ENCODE measurements at regions not wholly inside any gene's neighbourhood (a gene's known extent, or its start where the extent isn't known, plus 50 kb on each side); places are given as distances from the start of the nearest gene placed in this dataset.
A peak's percentile ranks its signal among the peaks of the same experiment; 100 is the strongest.

GRCh38 chr18:3333056-3333720 lies 71.3 kb downstream of the MYL12B start:
- H3K4me3 ChIP-seq (ENCODE audit: low read depth, low read length) = no peak overlapping the region
- TF ChIP-seq POLR2A (IDR thresholded peaks at IDR 0.05; ENCODE audit: extremely low read depth, insufficient read length) (no peak), MAX (IDR thresholded peaks at IDR 0.05; ENCODE audit: low read depth, low read length) (no peak), CTCF (IDR thresholded peaks at IDR 0.05; ENCODE audit: low read depth, low read length) (no peak), MYC (IDR thresholded peaks at IDR 0.05; ENCODE audit: low read depth, low read length) (no peak)
- no peak for DNase-seq (ENCODE audit: low read depth)

- TF ChIP-seq MYC (IDR thresholded peaks at IDR 0.05; ENCODE audit: low read depth, low read length) (no peak), CTCF (IDR thresholded peaks at IDR 0.05; ENCODE audit: low read depth, low read length) (no peak), MAX (IDR thresholded peaks at IDR 0.05; ENCODE audit: low read depth, low read length) (no peak), POLR2A (IDR thresholded peaks at IDR 0.05; ENCODE audit: extremely low read depth, insufficient read length) (no peak)
- no peak overlapping the region for H3K4me3 ChIP-seq (ENCODE audit: low read depth, low read length)
- no peak for DNase-seq (ENCODE audit: low read depth)
These were observed 71.9 kb downstream of the MYL12B start for GRCh38 chr18:3333721-3334386.

GRCh38 chr18:3340015-3340681 lies 78.2 kb downstream of the MYL12B start:
- DNase-seq (ENCODE audit: low read depth) = peak; percentile 46
- no peak for TF ChIP-seq MAX (IDR thresholded peaks at IDR 0.05; ENCODE audit: low read depth, low read length)
- TF ChIP-seq CTCF (IDR thresholded peaks at IDR 0.05; ENCODE audit: low read depth, low read length) = no peak
- no peak for TF ChIP-seq MYC (IDR thresholded peaks at IDR 0.05; ENCODE audit: low read depth, low read length)
- no peak for TF ChIP-seq POLR2A (IDR thresholded peaks at IDR 0.05; ENCODE audit: extremely low read depth, insufficient read length)
- H3K4me3 ChIP-seq (ENCODE audit: low read depth, low read length) = no peak overlapping the region

GRCh38 chr18:3340682-3341097 lies 78.8 kb downstream of the MYL12B start:
- no peak overlapping the region for H3K4me3 ChIP-seq (ENCODE audit: low read depth, low read length)
- TF ChIP-seq MYC (IDR thresholded peaks at IDR 0.05; ENCODE audit: low read depth, low read length) = no peak
- TF ChIP-seq CTCF (IDR thresholded peaks at IDR 0.05; ENCODE audit: low read depth, low read length) = no peak
- no peak for TF ChIP-seq POLR2A (IDR thresholded peaks at IDR 0.05; ENCODE audit: extremely low read depth, insufficient read length)
- no peak for TF ChIP-seq MAX (IDR thresholded peaks at IDR 0.05; ENCODE audit: low read depth, low read length)
- no peak for DNase-seq (ENCODE audit: low read depth)

- no peak for TF ChIP-seq MAX (IDR thresholded peaks at IDR 0.05; ENCODE audit: low read depth, low read length)
- no peak for TF ChIP-seq POLR2A (IDR thresholded peaks at IDR 0.05; ENCODE audit: extremely low read depth, insufficient read length)
- TF ChIP-seq MYC (IDR thresholded peaks at IDR 0.05; ENCODE audit: low read depth, low read length) = no peak
- TF ChIP-seq CTCF (IDR thresholded peaks at IDR 0.05; ENCODE audit: low read depth, low read length) = no peak
- no peak overlapping the region for H3K4me3 ChIP-seq (ENCODE audit: low read depth, low read length)
- no peak for DNase-seq (ENCODE audit: low read depth)
These were observed 80.7 kb downstream of the MYL12B start for GRCh38 chr18:3342628-3343027.

All from NB4 (cell line).